HG03196 (cell line): ENCODE measurements at regions not wholly inside any gene's neighbourhood (a gene's known extent, or its start where the extent isn't known, plus 50 kb on each side); places are given as distances from the start of the nearest gene placed in this dataset.
"Not testable (repeated sequence)": the region's sequence is repeated elsewhere in the genome, so short reads cannot be mapped to it uniquely, and the experiment has no call there.

Experiments used
- ATAC-seq: cut with Tn5 transposase; IDR thresholded peaks from one replicate; pipeline ENCODE4 v1.9.1; 2021; ENCODE audit not compliant: unreplicated experiment

GRCh38 chr5:6321078-6321477 is 57.3 kb downstream of the MED10 start:
- ATAC-seq, result no peak

- no peak for ATAC-seq
These were observed 59.2 kb downstream of the MED10 start for GRCh38 chr5:6319116-6319515.

GRCh38 chr5:6317116-6317798 is 61.1 kb downstream of the MED10 start:
- ATAC-seq, result no peak

GRCh38 chr5:6315580-6315979 is 62.8 kb downstream of the MED10 start:
- no peak for ATAC-seq

- no peak for ATAC-seq
These were observed 66.5 kb downstream of the MED10 start for GRCh38 chr5:6311568-6312501.

- ATAC-seq, result no peak
These were observed 68.4 kb downstream of the MED10 start for GRCh38 chr5:6309949-6310348.

GRCh38 chr5:6308683-6309082 is 69.7 kb downstream of the MED10 start:
- ATAC-seq, result no peak

GRCh38 chr5:6307304-6307703 is 71.0 kb downstream of the MED10 start:
- ATAC-seq, result no peak

- ATAC-seq, result no peak
These were observed 72.5 kb downstream of the MED10 start for GRCh38 chr5:6305853-6306252.

GRCh38 chr5:6302684-6303083 is 75.7 kb downstream of the MED10 start:
- no peak for ATAC-seq

GRCh38 chr5:6302075-6302474 is 76.3 kb downstream of the MED10 start:
- no peak for ATAC-seq

- ATAC-seq, result no peak
These were observed 81.8 kb downstream of the MED10 start for GRCh38 chr5:6296524-6296923.

GRCh38 chr5:6291961-6292360 is 86.4 kb downstream of the MED10 start:
- ATAC-seq, result no peak

- ATAC-seq, result no peak
These were observed 89.1 kb downstream of the MED10 start for GRCh38 chr5:6289239-6289638.

- ATAC-seq, result no peak
These were observed 91.2 kb downstream of the MED10 start for GRCh38 chr5:6287176-6287575.

GRCh38 chr5:6286404-6286803 is 91.9 kb downstream of the MED10 start:
- ATAC-seq, result no peak

GRCh38 chr5:6284491-6284890 is 93.9 kb downstream of the MED10 start:
- ATAC-seq, result not testable (repeated sequence)

GRCh38 chr5:6282352-6282751 is 96.0 kb downstream of the MED10 start:
- ATAC-seq, result no peak

- no peak for ATAC-seq
These were observed 96.5 kb downstream of the MED10 start for GRCh38 chr5:6281818-6282217.

- ATAC-seq, result no peak
These were observed 97.8 kb downstream of the MED10 start for GRCh38 chr5:6280425-6281100.

GRCh38 chr5:6279607-6280006 is 98.7 kb downstream of the MED10 start:
- ATAC-seq, result no peak
